GM18508 (cell line): ENCODE measurements at regions not wholly inside any gene's neighbourhood (a gene's known extent, or its start where the extent isn't known, plus 50 kb on each side); places are given as distances from the start of the nearest gene placed in this dataset.

ENCODE experiments used
- ATAC-seq: cut with Tn5 transposase; IDR thresholded peaks from one replicate; pipeline ENCODE4 v1.9.1; 2021; ENCODE audit warnings: moderate number of reproducible peaks; ENCODE audit not compliant: insufficient read depth, unreplicated experiment

DNA sequence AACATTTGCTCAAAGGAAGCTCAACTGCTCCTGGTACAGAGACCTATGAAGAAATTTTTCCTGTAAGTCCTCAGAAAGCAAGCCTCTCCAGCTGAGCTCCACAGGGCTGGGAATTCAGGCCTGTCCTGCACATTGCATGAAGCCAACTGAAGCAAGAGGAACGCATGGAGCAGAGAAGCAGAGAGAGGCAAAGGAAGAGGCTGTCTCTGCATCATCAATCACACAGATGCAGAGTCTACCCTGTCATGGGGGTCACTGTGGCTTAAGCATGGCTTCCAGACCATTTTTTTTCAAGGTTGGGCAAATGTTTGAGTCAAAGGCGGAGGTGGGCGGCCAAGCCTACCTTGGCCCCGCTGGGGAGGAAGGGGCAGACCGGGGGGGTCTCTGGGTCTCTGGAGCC lies 110.3 kb upstream of the MSX1 start:
- no peak for ATAC-seq

GRCh38 chr4:4746444-4746843 lies 113.0 kb upstream of the MSX1 start:
- no peak for ATAC-seq

DNA sequence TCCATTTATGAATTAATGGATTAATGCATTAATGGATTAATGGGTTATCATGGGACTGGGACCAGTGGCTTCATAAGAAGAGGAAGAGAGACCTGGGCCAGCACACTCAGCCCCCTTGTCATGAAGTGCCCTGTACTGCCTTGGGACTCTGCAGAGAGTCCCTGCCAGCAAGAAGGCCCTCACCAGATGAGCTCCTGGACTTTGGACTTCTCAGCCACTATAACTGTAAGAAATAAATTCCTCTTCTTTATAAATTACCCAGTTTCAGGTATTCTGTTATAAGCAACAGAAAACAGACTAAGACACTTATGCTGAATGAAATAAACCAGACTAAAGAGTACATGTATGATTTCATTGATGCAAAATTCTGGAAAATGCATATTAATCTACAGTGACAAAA lies 119.4 kb upstream of the MSX1 start:
- no peak for ATAC-seq

DNA sequence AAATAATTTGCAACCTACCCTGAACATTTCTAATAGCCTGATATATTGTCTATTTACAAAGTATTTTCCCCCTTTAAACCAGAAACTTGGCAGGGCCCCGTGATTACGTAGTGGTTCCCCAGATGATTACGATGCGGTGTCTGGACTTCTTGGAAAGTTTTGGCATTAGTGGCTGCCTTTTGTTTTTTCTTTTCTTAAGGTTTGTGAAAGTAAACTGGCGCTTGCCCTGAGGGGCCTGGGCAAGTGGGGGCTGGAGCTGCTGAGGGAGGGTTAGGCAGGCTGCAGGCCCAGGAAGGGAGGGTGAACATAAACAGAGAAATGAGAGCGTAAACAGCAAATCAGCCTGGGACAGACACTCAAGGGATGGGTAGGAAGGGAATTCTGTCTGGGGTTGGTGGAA lies 123.6 kb upstream of the MSX1 start:
- no peak for ATAC-seq

- no peak for ATAC-seq
These were observed 124.2 kb upstream of the MSX1 start for GRCh38 chr4:4735136-4735750.

DNA sequence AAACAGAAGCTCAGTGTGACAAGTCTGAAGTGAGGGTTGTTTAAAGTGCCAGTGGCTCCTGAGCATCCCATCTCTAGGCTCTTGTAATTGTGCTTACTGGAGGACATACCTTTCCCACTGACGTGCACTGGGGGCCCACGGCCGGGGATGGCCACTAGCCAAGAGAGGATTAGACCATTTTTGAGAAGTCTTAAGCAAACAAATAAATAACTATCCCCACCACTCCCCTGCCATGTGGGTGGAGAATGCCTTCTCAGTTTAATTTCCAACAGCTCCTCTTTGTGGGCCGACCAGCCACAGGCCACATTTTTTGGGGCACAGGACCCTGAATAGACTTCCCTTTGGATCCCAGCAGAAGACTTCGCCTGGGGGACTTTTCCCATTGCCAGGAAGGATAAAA lies 125.0 kb upstream of the MSX1 start:
- ATAC-seq = no peak

- ATAC-seq = no peak
These were observed 125.8 kb upstream of the MSX1 start for GRCh38 chr4:4733663-4734062.

- no peak for ATAC-seq
These were observed 129.2 kb upstream of the MSX1 start for GRCh38 chr4:4730249-4730648.

DNA sequence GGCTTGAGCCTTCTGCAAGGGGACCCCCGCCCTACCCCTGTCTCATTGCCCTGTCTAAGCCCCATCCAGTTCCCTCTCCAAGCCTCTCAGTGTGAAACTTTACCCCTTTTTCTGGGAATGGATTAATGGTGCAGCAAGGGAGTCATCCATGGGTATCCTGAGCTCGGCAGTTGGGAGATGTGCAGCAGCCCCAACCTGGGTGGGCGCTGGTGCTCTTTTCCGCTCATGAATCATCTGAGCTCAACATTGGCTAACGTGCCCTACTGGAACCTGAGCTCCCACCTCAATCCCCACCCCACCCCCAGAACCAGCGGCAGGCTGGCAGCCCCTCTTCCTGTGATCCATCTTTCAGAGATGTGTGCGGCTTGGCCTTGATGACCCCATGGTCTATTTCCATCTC lies 130.3 kb upstream of the MSX1 start:
- no peak for ATAC-seq

- ATAC-seq = no peak
These were observed 131.9 kb upstream of the MSX1 start for GRCh38 chr4:4727536-4727935.

DNA sequence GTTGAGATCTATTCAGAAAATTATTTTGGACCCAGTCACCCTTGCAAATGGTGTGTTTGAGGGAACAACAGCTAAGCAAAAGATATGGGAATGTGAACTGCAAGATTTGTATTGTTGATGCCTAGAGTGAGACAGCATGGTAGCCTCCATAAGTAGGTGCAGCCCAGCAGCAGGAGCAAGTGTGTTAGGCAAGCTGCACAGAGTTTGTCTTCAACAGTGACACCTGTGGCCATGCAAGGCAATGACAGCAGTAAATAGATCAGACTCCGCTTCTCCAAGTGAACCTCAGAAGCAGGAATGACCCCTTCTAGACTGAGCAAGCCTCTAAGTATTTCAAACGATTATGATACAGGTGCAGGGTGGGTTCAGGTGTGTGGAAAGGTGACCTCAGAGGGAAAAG lies 133.4 kb upstream of the MSX1 start:
- ATAC-seq = no peak

- no peak for ATAC-seq
These were observed 135.1 kb upstream of the MSX1 start for GRCh38 chr4:4724321-4724720.

DNA sequence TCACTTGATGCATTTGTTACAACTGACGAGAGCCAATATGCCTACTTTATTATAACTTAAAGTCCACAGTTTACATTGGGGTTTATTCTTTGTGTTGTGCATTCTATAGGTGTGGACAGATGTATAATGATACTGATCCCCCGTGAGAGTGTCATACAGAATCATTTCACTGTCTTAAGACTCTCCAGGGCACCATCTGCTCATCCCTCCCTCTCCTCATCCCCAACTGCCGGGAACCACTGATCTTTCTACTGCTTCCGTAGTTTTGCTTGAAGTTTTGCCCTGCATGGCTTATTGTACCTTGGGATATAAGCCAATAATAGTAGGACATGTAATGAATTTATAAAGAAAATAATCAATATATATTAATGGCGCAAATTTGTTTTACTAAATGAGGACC lies 137.8 kb upstream of the MSX1 start:
- ATAC-seq = no peak

GRCh38 chr4:4720646-4721045 lies 138.8 kb upstream of the MSX1 start:
- no peak for ATAC-seq

- ATAC-seq = no peak
These were observed 140.0 kb upstream of the MSX1 start for GRCh38 chr4:4719436-4719835.

- ATAC-seq = no peak
These were observed 141.8 kb upstream of the MSX1 start for GRCh38 chr4:4717692-4718091.

DNA sequence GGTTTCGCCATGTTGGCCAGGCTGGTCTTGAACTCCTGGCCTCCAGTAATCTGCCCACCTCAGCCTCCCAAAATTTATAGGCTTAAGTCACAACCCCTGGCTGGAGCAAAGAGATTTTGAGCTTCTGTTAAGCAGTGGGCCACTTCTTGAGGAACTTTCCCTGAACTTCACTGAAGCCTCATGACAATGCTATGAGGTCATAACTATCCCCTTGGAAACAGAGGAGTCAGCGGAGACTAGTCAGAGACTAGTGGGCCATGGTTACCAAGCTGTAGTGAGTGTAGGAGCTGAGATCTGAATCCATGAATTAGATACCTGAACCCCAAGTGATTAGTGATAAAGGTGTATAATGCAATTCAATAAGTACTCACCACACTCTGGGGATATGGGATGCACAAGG lies 145.1 kb upstream of the MSX1 start:
- no peak for ATAC-seq

- no peak for ATAC-seq
These were observed 146.5 kb upstream of the MSX1 start for GRCh38 chr4:4712800-4713528.

DNA sequence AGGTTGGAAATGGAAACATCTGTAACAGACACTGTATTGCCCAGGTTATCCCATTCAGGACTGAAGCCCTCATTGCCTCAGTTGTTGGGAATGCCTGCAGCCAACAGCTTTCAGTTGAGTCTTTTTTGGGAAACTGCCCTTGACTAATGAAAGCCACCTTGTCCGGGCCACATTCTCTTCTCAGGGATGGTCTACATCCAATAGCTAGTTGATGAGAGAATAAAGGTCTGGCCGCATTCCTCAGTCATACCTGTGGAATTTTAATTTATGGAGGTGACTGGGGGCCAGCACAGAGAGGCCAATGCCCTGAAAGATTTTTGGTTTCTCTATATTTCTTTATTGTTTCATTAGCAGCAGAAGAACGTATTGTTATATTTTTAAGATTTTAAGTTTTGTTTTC lies 147.6 kb upstream of the MSX1 start:
- ATAC-seq = no peak

DNA sequence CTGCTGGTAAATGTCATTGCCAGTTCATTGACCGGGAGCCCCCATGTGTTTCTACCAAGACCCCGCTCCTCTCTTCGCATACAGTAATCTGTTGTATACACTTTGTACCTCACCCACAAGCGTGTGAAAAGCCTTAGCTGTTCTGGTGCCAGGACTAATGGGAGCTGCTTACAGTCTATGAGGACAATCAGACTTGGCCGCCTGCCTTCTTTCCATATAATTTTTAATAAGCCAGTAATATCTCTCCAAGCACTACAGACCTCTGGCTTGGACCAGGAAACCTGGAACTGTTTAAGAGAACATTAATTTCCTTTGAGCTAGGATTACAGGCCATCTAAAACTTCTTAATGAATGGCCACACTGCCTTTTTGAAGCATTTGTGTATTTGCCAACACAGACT lies 149.7 kb upstream of the MSX1 start:
- no peak for ATAC-seq

DNA sequence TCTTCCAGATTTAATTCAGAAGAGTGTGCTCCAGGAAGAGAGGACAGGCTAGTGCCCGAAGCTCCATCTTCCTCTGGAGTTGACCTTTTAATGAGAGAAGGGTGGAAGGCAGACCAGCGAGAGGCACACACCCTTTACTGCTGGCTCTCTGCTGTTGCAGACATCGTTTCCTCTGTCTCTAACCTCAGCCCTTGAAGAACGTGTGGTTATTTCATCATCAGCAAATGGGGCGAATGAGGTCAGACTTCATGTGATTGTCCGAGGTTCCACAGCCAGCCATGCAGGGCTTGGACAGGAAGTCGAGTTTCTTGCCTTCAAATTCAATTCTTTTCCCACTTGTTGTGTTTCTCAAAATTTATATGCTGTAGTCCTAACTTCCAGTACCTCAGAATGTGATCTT lies 155.2 kb upstream of the MSX1 start:
- no peak for ATAC-seq

GRCh38 chr4:4697584-4697983 lies 155.7 kb upstream of the STX18 start:
- ATAC-seq = no peak
